ENCODE measurements at regions not wholly inside any gene's neighbourhood (a gene's known extent, or its start where the extent isn't known, plus 50 kb on each side); places are given as distances from the start of the nearest gene placed in this dataset.
"Not testable (repeated sequence)": the region's sequence is repeated elsewhere in the genome, so short reads cannot be mapped to it uniquely, and the experiment has no call there.

- ATAC-seq (no peak), DNase-seq (no peak)
- intact Hi-C loops (cut with DNase I): no loop called here
Measured at GRCh38 chr12:24695657-24696329, 253.1 kb downstream of the BCAT1 start.

GRCh38 chr12:24695103-24695502 is 253.8 kb downstream of the BCAT1 start:
- intact Hi-C loops (cut with DNase I): no loop called here
- ATAC-seq: no peak
- DNase-seq: no peak

- intact Hi-C loops (cut with DNase I): no loop called here
- DNase-seq (no peak), ATAC-seq (no peak)
Measured at GRCh38 chr12:24688601-24689000, 260.3 kb downstream of the BCAT1 start.

GRCh38 chr12:24681570-24681969 is 267.3 kb downstream of the BCAT1 start:
- intact Hi-C loops (cut with DNase I): no loop called here
- ATAC-seq (no peak), DNase-seq (no peak)

- intact Hi-C loops (cut with DNase I): no loop called here
- ATAC-seq: peak in 1 of 2 donors; percentile 66
- DNase-seq: no peak
Measured at GRCh38 chr12:24679126-24679525, 269.8 kb downstream of the BCAT1 start.

- DNase-seq: no peak
- no peak for ATAC-seq
- intact Hi-C loops (cut with DNase I): no loop called here
Measured at GRCh38 chr12:24678436-24678835, 270.5 kb downstream of the BCAT1 start.

- intact Hi-C loops (cut with DNase I): no loop called here
- ATAC-seq (no peak), DNase-seq (no peak)
Measured at GRCh38 chr12:24668563-24668962, 280.3 kb downstream of the BCAT1 start.

GRCh38 chr12:24664161-24664880 is 284.6 kb downstream of the BCAT1 start:
- intact Hi-C loops (cut with DNase I): no loop called here
- ATAC-seq (no peak), DNase-seq (no peak)

GRCh38 chr12:24661657-24662096 is 287.2 kb downstream of the BCAT1 start:
- peak; percentile 65 to 95 for ATAC-seq
- DNase-seq: peak; percentile 64
- intact Hi-C loops (cut with DNase I): no loop called here

- no peak for ATAC-seq
- intact Hi-C loops (cut with DNase I): no loop called here
- DNase-seq: no peak
Measured at GRCh38 chr12:24659016-24659415, 289.9 kb downstream of the BCAT1 start.

GRCh38 chr12:24654344-24654743 is 294.6 kb downstream of the BCAT1 start:
- intact Hi-C loops (cut with DNase I); ATAC-seq; DNase-seq: not testable (repeated sequence)

- DNase-seq: no peak
- no peak for ATAC-seq
- intact Hi-C loops (cut with DNase I): no loop called here
Measured at GRCh38 chr12:24649634-24650033, 299.3 kb downstream of the BCAT1 start.

- intact Hi-C loops (cut with DNase I): no loop called here
Measured at GRCh38 chr12:24649209-24649608, 299.7 kb downstream of the BCAT1 start.

GRCh38 chr12:24645254-24645653 is 303.6 kb downstream of the BCAT1 start:
- ATAC-seq: no peak
- intact Hi-C loops (cut with DNase I): no loop called here
- no peak for DNase-seq

More at GRCh38 chr12:24649209-24649608, 299.7 kb downstream of the BCAT1 start:
- no peak for DNase-seq
- ATAC-seq: no peak

- no peak for DNase-seq
- intact Hi-C loops (cut with DNase I): no loop called here
Measured at GRCh38 chr12:24643120-24644119, 305.5 kb downstream of the BCAT1 start.

GRCh38 chr12:24639641-24640040 is 309.3 kb downstream of the BCAT1 start:
- ATAC-seq: no peak
- no peak for DNase-seq
- intact Hi-C loops (cut with DNase I): no loop called here

More at GRCh38 chr12:24643120-24644119, 305.5 kb downstream of the BCAT1 start:
- no peak for ATAC-seq

- ATAC-seq (no peak), DNase-seq (no peak)
- intact Hi-C loops (cut with DNase I): no loop called here
Measured at GRCh38 chr12:24632466-24632865, 316.4 kb downstream of the BCAT1 start.

- intact Hi-C loops (cut with DNase I): no loop called here
- DNase-seq (no peak), ATAC-seq (no peak)
Measured at GRCh38 chr12:24631676-24632426, 317.1 kb downstream of the BCAT1 start.

- DNase-seq (no peak), ATAC-seq (no peak)
- intact Hi-C loops (cut with DNase I): no loop called here
Measured at GRCh38 chr12:24630856-24631255, 318.0 kb downstream of the BCAT1 start.
